ENCODE measurements at regions not wholly inside any gene's neighbourhood (a gene's known extent, or its start where the extent isn't known, plus 50 kb on each side); places are given as distances from the start of the nearest gene placed in this dataset.

GRCh38 chr4:11160288-11160687 lies 268.4 kb downstream of the HS3ST1 start:
- DNase-seq (ENCODE audit: low read depth) = no peak
- no peak for TF ChIP-seq CTCF (conservative IDR thresholded peaks at IDR 0.05; ENCODE audit: low read depth, low read length)
- no peak overlapping the region for H3K4me3 ChIP-seq (ENCODE audit: low read depth, low read length)

GRCh38 chr4:11158971-11159370 lies 269.7 kb downstream of the HS3ST1 start:
- DNase-seq (ENCODE audit: low read depth) = no peak
- no peak for TF ChIP-seq CTCF (conservative IDR thresholded peaks at IDR 0.05; ENCODE audit: low read depth, low read length)
- no peak overlapping the region for H3K4me3 ChIP-seq (ENCODE audit: low read depth, low read length)

- H3K4me3 ChIP-seq (ENCODE audit: low read depth, low read length) = no peak overlapping the region
- DNase-seq (ENCODE audit: low read depth) = no peak
- no peak for TF ChIP-seq CTCF (conservative IDR thresholded peaks at IDR 0.05; ENCODE audit: low read depth, low read length)
These were observed 273.4 kb downstream of the HS3ST1 start for GRCh38 chr4:11155208-11155867.

GRCh38 chr4:11153171-11153750 lies 275.4 kb downstream of the HS3ST1 start:
- DNase-seq (ENCODE audit: low read depth) = no peak
- no peak overlapping the region for H3K4me3 ChIP-seq (ENCODE audit: low read depth, low read length)
- TF ChIP-seq CTCF (conservative IDR thresholded peaks at IDR 0.05; ENCODE audit: low read depth, low read length) = no peak

- H3K4me3 ChIP-seq (ENCODE audit: low read depth, low read length) = no peak overlapping the region
- TF ChIP-seq CTCF (conservative IDR thresholded peaks at IDR 0.05; ENCODE audit: low read depth, low read length) = no peak
- no peak for DNase-seq (ENCODE audit: low read depth)
These were observed 276.0 kb downstream of the HS3ST1 start for GRCh38 chr4:11152684-11153083.

- TF ChIP-seq CTCF (conservative IDR thresholded peaks at IDR 0.05; ENCODE audit: low read depth, low read length) = no peak
- H3K4me3 ChIP-seq (ENCODE audit: low read depth, low read length) = no peak overlapping the region
- DNase-seq (ENCODE audit: low read depth) = no peak
These were observed 277.2 kb downstream of the HS3ST1 start for GRCh38 chr4:11151500-11151899.

Measured in choroid plexus epithelial cell (primary cell).